ENCODE measurements at regions not wholly inside any gene's neighbourhood (a gene's known extent, or its start where the extent isn't known, plus 50 kb on each side); places are given as distances from the start of the nearest gene placed in this dataset.
"Not testable (repeated sequence)": the region's sequence is repeated elsewhere in the genome, so short reads cannot be mapped to it uniquely, and the experiment has no call there.

DNA sequence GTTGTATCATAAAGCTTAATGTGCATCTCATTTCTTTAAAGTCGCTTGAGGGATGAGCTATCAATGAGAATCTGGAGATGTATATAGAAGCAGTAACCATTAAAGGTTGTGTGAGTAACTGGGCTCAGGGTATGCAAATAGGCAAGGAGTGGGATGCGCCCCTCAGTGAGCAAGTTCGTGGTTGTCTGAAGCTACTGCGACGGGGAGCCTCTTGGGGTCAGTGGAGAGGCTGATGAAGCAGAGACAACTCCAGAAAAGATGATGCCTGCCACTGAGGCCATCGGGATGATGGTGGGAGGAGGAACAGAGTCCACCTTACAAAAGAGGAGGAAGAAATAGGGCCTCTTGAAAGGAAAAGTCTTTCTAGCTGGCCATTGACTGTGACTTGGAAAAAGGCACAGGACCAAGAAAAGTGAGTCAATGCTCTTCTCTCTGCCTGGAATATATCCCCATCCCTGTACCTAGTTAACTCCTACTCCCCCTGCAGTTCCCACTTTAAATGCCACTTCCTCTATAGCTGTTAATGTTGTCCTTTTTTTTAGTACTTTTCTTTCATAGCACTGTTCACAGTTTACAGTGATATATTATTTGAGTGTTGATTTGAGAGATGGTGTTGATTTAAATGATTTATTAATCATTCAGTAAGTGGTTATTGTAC lies 51.4 kb upstream of the LSM6 start:
- DNase-seq = no peak

DNA sequence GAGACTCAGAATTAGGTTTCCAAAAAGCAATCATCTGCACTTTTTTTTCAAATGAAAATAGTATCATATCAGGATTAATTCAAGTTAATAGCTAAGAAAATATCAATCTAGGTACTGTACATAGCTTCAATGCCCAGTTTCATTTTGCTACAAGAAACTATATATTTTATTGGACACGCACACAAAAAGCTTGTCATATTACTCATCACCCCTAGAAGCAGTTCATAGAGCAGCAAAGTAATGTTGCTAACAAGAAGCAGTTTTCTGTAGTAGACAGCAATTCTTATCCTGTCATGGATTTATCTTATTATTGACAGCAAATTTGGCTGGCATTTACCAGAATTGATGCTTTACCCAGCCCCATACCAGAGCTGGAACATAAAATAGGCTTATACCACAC lies 52.3 kb upstream of the LSM6 start:
- no peak for DNase-seq

DNA sequence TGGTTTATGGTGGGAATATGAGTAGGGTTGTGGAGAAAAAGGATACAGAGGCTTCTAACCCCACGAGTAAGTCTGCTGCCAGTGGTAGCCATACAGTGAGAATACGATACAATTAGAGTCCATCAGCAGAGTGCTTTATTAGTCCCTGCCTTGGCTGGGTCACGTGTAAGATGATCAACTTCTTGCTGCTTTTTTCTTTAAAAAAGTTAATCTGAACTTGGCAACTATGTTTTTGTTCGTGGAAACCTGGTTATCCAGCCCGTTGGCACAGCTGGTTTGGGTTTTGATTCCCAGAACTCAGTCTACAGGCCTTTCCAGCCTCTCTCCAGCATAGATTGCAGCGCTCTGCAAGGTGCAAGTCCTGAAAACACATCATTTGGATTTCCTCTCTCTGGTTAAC lies 53.1 kb upstream of the LSM6 start:
- no peak for DNase-seq

DNA sequence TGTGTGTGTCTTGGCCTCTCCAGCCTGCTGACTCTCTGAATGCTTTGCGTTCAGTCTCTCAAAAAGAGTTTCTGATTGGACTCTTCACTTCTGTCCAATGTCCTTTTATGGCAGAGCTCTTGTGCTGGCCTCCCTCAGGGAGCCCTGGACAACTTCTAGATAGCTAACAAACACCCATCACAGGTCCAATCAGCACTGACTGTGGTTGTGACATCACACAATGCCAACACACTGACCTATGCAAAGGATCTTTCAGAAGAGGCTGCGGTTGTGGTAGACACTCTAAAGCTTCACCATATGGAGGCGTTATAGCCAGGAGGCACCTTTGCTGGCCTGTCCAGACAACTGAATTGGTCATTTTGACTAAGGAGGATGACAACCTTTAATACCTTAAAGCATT lies 53.8 kb upstream of the LSM6 start:
- no peak for DNase-seq

- no peak for DNase-seq
These were observed 55.6 kb upstream of the LSM6 start for GRCh38 chr4:146119845-146120404.

DNA sequence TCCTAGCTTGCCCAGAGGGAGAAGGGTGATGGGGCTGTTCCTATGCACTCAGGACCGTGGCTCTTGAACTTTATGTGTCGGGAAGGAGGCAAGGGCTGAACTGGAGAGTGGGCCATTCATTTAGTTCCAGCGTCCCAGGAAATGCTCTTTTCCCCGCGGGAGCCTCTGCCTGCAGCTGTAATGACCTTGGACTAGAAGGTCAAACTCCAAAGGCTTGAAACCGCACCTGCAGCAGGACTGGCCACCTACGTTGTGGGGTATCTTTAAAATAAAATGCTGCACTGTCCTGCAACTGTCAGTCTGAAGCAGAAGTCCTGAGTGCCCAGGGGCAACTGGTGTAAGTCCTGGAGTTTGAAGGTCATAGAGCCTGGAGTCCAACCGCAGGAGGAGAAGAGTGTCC lies 61.5 kb upstream of the LSM6 start:
- no peak for DNase-seq

GRCh38 chr4:146113171-146113570 lies 62.3 kb upstream of the LSM6 start:
- no peak for DNase-seq

GRCh38 chr4:146112389-146112788 lies 63.1 kb upstream of the LSM6 start:
- no peak for DNase-seq

DNA sequence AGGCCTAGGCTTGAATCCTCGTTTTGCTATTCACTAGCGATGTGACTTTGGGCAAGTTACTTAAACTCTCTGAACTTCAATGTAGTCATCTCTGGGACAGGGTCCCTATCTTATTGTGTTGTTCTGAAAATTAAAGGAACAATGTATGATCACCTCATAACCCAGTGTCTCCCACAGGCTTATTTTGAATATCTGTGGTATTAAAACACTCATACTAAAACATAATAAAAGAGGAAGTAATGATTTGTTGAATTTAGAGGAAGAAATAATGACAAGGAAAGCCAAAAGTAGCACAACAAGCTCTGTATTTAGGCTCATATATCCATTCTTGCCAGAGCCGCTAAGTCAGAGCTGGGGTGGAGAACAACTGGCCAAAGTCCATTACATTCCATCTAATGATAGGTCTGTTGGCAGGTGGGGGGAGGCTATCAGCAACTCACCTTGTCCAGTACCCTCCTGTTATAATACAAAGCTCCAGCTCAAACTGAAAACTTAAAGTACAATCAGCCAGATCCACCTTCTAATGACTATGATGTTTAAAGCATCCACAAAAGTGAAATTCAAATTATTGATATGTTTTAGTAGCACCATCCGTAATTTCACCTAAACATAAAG lies 64.5 kb upstream of the LSM6 start:
- no peak for DNase-seq

GRCh38 chr4:146108756-146109155 lies 66.8 kb upstream of the LSM6 start:
- no peak for DNase-seq

- DNase-seq = no peak
These were observed 67.8 kb upstream of the LSM6 start for GRCh38 chr4:146107587-146108240.

DNA sequence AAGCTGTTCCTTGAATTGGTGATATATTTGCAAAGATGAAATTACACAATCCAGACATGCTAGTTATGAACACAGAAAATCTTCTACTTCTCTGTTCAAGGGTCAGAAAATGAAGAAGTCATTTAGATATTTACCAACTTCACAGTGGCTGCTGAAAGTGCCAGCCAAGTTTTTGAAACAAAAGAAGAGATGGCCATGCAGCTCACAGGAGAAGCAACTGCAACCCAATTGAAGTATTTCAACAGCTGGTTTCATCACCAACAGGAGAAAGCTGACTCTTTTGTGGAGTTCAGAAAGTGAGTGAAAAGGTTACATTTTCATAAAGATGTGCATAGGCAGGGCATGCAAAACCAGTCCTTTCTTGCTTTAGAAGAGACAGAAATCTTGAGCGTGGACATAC lies 70.1 kb upstream of the LSM6 start:
- no peak for DNase-seq

DNA sequence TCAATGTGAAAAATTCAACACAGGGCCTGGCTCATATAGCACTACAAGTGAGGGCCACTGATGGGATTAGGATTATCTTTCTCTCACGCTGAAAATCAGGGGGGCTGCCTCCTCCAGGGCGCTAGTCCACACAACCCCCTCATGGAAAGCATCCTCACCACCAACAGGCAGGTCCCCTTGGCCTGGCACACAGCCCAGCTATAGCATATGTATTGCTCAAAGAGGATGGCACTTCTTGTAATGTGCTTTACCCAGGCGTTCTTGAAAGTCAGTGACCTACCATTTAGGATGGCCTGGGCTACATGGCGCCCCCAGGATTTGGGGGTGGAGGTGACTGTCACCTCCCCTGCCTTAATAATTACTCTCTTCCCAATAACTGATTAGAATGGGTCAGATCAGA lies 71.0 kb upstream of the LSM6 start:
- DNase-seq = no peak

- not testable (repeated sequence) for DNase-seq
These were observed 71.5 kb upstream of the LSM6 start for GRCh38 chr4:146104052-146104451.

GRCh38 chr4:146099585-146099984 lies 75.9 kb upstream of the LSM6 start:
- DNase-seq = no peak

GRCh38 chr4:146098978-146099377 lies 76.5 kb upstream of the LSM6 start:
- no peak for DNase-seq

DNA sequence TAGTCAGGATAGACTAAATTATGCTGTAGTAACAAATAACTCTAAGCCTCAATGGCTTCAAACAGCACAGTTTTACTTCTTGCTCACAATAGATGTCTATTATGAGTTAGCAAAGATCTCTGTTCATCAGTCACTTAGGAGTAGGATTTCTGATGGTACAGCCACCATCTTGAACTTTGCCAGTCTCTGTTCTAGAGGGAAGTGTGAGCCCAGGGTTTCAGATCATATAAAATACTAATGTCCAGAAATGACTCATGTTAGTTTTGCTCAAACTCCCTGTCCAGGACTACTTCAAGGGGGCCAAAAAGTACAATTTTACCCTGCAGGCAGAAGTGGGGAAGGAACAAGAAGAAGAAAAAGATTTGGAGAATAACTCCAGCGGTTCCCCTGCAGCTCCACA lies 77.1 kb upstream of the LSM6 start:
- DNase-seq = no peak

DNA sequence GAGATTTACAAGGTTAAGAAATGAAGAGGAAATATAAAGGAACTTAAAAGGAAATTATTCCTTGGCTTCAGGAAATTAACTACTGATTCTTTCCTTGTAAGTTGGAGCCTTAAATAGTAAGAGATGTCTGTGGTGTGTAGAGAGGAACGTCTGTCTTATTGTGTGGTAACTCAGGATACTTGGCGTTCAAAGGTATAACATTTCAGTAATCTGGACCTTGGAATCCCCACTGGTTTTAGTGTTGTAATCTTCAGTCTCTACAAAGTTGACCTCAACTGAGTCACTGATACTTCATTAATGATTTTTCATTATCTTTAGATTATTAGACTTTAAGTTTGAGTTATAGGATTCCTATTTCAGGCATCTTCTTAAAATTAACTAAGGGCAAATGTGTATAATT lies 79.1 kb upstream of the LSM6 start:
- no peak for DNase-seq

DNA sequence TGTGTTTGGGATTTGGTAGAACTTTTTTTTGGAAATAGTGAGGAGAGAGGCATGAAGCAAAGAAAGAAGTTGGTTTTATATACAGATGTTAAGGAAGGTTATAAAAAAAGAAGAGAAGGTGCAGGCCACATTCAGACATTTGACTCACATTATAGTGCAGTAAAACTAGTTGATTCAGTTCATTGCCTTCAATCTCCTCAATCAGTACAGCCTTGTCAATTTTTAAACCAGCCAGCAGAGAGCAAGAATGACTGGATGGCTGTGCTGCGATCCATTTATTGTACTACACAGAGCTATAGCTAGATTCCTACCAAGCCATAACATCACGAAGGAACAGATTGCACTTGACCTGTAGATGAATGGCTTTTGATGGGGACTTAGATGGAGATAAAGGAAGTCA lies 79.7 kb upstream of the LSM6 start:
- DNase-seq = no peak

DNA sequence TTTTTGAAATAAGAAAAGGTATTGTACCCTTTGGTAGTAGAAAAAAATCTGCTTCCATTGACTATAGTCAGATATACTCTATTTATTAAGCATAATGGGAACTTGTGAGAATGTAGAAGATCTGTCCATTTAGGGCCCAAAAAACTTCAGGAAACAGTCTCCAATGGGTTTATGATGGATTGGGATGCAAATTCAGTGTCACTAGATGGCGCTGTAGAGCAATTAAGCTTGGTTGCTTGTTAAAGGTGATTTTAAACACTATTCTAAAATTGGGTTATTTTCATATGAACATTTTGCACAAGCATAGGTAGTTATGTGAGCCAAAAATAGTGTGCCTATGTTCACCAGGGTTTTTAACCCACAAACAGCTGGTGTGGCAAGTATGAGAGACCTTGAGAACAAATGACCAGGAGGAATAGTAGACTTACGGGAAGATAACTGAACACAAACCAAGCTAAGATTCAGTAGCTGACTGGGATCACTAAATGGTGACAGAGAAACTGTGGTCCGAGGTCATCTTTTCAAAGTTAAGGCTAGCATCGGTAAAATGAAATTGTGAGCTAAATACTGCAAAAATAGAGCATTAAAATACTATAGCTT lies 80.3 kb upstream of the LSM6 start:
- peak; percentile 29 to 51 for DNase-seq

- no peak for DNase-seq
These were observed 86.8 kb upstream of the LSM6 start for GRCh38 chr4:146088690-146089089.

DNA sequence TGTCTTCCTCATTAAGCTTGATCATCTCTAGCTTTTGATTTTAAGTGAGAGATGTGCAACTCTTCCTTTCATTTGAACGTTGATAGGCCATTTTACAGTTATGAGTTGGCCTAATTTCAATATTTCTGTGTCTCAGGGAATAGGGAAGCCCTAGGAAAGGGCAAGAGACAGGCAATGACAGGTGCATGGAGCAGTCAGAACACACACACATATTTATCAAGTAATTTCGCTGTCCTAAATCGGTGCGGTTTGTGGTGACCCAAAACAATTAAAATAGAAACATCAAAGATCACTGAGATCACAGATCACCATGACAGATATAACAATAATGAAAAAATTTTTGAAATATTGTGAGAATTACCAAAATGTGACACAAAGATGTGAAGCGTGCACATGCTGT lies 87.7 kb upstream of the LSM6 start:
- no peak for DNase-seq

GRCh38 chr4:146076081-146076480 lies 99.4 kb upstream of the LSM6 start:
- DNase-seq = no peak

GRCh38 chr4:146073517-146073916 lies 102.0 kb upstream of the LSM6 start:
- no peak for DNase-seq
